HG02840 (cell line): ENCODE measurements at regions not wholly inside any gene's neighbourhood (a gene's known extent, or its start where the extent isn't known, plus 50 kb on each side); places are given as distances from the start of the nearest gene placed in this dataset.
"Not testable (repeated sequence)": the region's sequence is repeated elsewhere in the genome, so short reads cannot be mapped to it uniquely, and the experiment has no call there.

ENCODE experiments used
- ATAC-seq: cut with Tn5 transposase; IDR thresholded peaks from one replicate; pipeline ENCODE4 v1.9.1; 2021; ENCODE audit warnings: mild to moderate bottlenecking, moderate library complexity, moderate number of reproducible peaks; ENCODE audit not compliant: unreplicated experiment, low FRiP score

GRCh38 chr7:94169682-94170081, 165.5 kb upstream of the BET1 start:
- ATAC-seq, result no peak

- peak; percentile 85 for ATAC-seq
Observed at GRCh38 chr7:94170836-94171235, 166.7 kb upstream of the BET1 start.

- no peak for ATAC-seq
Observed at GRCh38 chr7:94173436-94173835, 169.3 kb upstream of the BET1 start.

- no peak for ATAC-seq
Observed at GRCh38 chr7:94174375-94174774, 170.2 kb upstream of the BET1 start.

DNA sequence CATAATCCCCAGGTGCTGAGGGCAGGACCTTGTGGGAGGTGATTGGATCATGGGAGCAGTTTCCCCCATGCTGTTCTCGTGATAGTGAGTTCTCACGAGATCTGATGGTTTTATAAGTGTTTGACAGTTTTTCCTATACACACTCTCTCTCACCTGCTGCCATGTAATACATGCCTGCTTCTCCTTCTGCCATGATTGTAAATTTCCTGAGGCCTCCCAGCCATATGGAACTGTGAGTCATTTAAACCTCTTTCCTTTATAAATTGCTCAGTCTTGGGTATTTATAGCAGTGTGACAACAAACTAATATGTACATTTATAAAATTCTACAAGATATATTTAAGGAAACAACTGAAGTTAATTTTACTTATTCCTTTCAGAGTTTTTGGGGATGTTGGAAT, 170.8 kb upstream of the BET1 start:
- no peak for ATAC-seq

GRCh38 chr7:94176694-94177200, 172.6 kb upstream of the BET1 start:
- no peak for ATAC-seq

DNA sequence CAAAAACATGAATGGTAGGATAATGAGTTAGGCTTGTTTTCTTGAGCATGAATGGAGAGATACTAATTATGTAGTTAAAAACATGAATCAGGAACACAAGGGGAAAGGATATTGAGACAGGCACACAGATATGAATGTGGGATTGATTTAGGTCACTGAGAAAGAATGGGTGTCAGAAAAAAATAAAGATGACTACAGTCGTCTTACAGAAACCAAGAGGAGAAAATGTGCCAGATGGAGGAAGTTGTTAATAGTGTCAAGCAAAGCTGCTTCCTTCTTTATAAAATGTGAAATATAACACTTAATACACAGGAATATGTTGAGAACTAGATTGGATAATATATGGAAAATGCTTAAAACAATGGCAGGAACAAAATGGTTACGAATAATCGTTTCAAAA, 173.3 kb upstream of the BET1 start:
- no peak for ATAC-seq

DNA sequence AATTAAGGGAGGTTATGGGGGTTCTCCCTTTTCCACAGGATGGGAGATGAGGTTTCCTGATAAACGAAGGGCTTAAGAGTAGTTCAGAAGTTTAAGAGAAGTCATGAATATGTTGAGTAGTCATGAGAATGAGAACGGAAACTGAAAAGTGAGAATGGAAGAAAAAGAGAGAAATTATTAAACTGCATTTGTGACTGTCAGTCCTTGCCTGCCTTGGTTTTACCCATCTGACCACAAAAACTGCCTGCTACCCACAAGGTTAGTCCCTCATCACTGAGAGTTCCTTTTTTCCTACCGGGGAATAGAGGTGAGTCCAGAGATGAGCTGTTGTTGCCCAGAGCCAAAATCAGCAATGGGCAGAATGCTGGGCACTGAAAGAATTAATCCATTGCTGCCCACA, 174.1 kb upstream of the BET1 start:
- ATAC-seq, result peak; percentile 84

DNA sequence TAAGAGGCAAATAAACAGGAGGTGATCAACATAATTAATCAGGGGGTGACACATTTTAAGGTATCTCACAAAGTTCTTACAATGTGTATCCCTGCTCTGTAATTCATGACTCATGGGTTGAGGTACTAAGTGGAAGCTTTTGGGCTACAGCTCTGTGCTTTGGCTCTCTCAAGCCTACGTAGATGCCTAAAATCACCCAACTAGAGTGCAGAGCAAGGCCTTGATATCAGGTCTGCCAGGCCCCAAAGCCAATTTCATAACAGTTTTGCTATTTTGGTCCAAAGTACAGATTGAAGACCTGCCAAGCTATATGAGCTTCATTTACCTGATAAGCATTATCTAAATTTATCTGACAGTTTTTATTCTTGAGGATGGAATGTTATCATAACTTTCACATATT, 175.3 kb upstream of the BET1 start:
- ATAC-seq, result no peak

GRCh38 chr7:94182066-94182465, 177.9 kb upstream of the BET1 start:
- no peak for ATAC-seq

GRCh38 chr7:94182721-94183120, 178.6 kb upstream of the BET1 start:
- ATAC-seq, result no peak

DNA sequence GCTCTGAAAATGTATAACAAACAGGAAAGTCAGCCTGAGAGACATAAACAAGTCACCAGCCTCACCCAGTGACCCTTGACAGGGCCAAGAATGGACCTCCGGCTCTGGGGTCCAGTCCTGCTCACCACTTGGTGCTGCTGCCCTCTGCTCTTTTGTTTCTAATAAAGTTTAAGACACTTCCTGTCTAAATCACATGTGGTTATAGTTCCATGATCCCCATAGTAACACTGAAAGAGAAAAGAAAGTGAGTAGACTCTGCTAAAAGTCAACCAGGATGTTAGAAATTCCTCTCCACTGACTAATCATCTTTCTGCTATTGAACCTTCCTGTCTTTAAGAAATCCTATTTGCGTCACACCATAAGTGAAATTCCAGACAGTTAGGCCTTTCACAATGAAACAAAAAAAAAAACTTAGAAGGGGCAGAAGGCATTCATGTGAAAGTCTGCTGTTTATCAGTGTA, 179.2 kb upstream of the BET1 start:
- ATAC-seq, result no peak

DNA sequence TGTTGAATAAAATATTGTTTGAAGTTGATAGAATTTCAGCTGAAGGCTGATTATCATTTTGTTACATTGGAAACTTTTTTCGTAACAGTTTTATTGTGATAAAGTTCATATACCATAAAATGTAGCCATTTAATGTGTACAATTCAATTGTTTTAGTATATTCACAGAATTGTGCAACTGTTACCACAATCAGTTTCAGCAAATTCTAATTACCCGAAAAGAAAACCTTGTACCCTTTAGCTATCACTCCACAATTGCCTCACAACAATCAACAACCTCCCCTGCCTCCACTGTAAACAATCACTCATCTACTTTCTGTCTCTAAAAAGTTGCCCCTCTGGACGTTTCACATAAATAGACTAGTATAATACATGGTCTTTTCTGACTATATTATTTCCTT, 179.7 kb upstream of the BET1 start:
- ATAC-seq, result no peak

DNA sequence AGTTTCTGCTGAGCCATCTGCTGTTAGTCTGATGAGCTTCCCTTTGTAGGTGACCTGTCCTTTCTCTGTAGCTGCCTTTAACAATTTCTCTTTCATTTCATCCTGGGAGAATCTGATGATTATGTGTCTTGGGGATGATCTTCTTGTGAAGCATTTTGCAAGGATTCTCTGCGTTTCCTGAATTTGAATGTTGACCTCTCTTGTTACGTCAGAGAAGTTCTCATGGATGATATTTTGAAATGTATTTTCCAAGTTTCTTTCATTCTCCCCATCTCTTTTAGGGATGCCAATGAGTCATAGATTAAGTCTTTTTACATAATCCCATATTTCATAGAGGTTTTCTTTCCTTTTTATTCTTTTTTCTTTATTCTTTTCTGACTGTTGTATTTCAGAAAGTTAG, 184.2 kb upstream of the BET1 start:
- ATAC-seq, result no peak

GRCh38 chr7:94190599-94191061, 186.5 kb upstream of the BET1 start:
- no peak for ATAC-seq

GRCh38 chr7:94194426-94194825, 190.3 kb upstream of the BET1 start:
- not testable (repeated sequence) for ATAC-seq

GRCh38 chr7:94195201-94195600, 191.0 kb upstream of the BET1 start:
- no peak for ATAC-seq

DNA sequence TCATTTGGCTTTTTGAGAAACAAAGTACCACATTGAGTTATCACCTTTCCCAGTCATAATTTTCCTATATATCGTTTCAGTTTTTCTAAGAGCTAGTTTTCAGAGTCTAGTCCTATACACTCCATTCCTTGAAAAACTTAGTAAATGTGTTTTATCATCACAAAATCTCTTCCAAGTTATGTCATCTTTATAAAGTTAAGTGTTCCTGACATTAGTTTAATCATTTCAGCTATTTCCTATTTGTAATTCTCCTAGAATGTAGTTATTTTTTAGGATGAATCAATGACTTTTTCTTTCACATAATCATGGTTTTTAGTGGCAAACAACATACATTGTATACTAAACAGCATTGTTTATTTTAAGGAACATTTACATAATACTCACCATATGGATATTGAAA, 191.7 kb upstream of the BET1 start:
- ATAC-seq, result no peak

- ATAC-seq, result no peak
Observed at GRCh38 chr7:94205529-94205928, 189.2 kb upstream of the COL1A2 start.

DNA sequence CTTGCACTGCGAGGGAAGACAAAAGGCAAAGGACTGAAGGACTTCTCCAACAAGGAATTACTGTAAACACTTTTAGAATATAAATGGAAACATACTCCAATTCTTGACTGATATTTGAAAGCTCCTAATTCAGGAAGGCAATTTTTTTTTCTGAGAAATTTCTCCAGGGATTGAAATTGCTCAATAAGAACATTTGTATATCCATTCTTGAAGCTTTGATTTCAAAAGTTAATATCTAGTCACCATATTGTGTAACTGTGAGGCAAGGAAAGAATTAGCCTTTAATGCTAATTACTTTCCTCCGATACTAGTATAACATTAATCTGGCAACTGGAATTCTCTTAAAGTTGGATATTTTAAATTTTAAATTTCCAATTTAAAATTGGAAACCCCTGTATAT, 188.4 kb upstream of the COL1A2 start:
- ATAC-seq, result no peak

DNA sequence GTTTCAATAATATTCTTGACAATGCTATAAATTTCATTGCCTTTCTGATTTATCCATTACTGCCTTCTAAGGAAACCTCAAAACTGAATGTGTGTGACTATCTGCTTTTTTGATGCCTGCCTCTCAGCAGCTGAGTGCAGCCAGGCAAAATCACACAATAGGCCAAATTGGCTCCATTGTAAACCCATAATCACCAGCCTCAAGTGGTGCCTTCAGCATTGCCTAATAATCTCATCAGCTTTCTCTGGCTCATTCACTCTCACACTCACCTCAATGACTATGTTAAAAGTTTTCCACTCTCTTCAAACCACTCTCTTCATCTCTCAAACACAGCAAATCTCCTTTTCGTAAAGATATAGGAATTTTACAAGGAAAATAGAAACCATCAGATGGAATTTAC, 182.5 kb upstream of the COL1A2 start:
- no peak for ATAC-seq

DNA sequence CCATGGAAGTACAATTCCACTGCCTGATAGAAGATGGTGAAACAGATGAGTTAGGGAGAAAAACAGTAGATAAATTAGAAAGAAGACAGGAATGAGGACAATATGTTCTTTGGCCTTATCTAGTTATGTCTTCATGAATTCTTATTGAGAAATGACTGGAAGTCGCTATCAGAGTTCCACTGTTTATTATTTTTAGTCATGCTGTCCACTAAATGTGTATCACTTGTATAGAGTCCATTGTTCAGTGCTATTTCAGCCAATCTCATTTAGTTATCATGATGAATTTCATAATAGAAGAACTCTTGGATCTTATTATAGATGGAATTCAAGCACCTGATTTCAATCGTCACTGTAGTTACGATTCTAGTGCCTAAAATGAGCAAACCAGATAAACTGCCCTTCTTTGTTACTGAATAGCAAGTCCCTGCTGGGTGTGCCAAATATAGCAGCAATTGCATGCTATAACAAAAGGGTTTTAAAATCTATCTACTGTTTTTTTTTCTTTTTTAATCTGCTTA, 177.7 kb upstream of the COL1A2 start:
- ATAC-seq, result no peak

DNA sequence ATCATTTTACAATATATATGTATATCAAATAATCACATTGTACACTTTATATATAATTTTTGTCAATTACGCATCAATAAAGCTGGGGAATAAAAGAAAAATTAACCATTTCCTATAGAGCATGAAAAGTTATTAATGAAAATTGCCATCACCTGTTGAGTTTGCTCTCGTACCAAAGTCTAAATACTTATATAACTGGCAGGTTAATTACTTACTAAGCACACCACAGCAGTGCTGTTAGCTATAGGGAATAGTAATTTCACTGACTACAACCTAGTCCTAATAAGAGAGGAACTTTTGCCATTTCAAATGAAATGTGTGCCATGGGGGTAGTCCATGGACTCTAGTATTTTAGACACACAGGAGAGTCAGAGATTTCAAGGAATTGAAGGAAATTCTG, 176.9 kb upstream of the COL1A2 start:
- no peak for ATAC-seq
